Natural killer cell (primary cell): ENCODE measurements at regions not wholly inside any gene's neighbourhood (a gene's known extent, or its start where the extent isn't known, plus 50 kb on each side); places are given as distances from the start of the nearest gene placed in this dataset.

Source experiments
- ATAC-seq, 3 donors: fragments of 150-1000 bp in 2 of 3; fragments of 200-7000 bp in 1 of 3; cut with Tn5 transposase; 1 replicate in 1 of 3; 2 replicates in 2 of 3; pipeline ENCODE4 v1.10.0; 2021; ENCODE audit warnings: mild to moderate bottlenecking in 2 of 3, moderate library complexity in 2 of 3
- DNase-seq, 2 donors: peaks; one replicate each; pipeline versions ENCODE4 v3.0.0 to v3.0.0-alpha.2; 2013 to 2021; ENCODE audit warnings: mixed read lengths in 1 of 2
- H3K27ac ChIP-seq: one replicate; pipeline ENCODE4 v1.5.1; 2013; ENCODE audit warnings: mild to moderate bottlenecking, low read length
- H3K27me3 ChIP-seq: one replicate; pipeline ENCODE4 v1.6.1; 2013; ENCODE audit warnings: low read length; ENCODE audit not compliant: control insufficient read depth, insufficient read depth
- H3K36me3 ChIP-seq: one replicate; pipeline ENCODE4 v1.6.1; 2013; ENCODE audit warnings: low read length; ENCODE audit not compliant: control insufficient read depth, insufficient read depth
- H3K4me1 ChIP-seq: one replicate; pipeline ENCODE4 v1.6.1; 2013; ENCODE audit warnings: low read length; ENCODE audit not compliant: control insufficient read depth, insufficient read depth
- H3K4me3 ChIP-seq: one replicate; pipeline ENCODE4 v1.5.1; 2013; ENCODE audit warnings: low read length
- H3K9me3 ChIP-seq: one replicate; pipeline ENCODE4 v1.6.1; 2013; ENCODE audit warnings: low read length; ENCODE audit not compliant: control insufficient read depth, insufficient read depth
- H3K27ac Mint-ChIP-seq, 2 donors: one replicate each; pipeline ENCODE4 v1.8.0; 2022; ENCODE audit warnings: mild to moderate bottlenecking in 2 of 2, mixed read lengths in 2 of 2, moderate library complexity in 1 of 2
- H3K27me3 Mint-ChIP-seq, 2 donors: one replicate each; pipeline ENCODE4 v1.8.0; 2022; ENCODE audit warnings: low read depth in 2 of 2, mixed read lengths in 2 of 2
- H3K36me3 Mint-ChIP-seq: one replicate; pipeline ENCODE4 v1.8.0; 2022; ENCODE audit warnings: mixed read lengths
- H3K4me1 Mint-ChIP-seq, 2 donors: one replicate each; pipeline ENCODE4 v1.8.0; 2022; ENCODE audit warnings: mixed read lengths in 2 of 2
- H3K4me3 Mint-ChIP-seq: one replicate; pipeline ENCODE4 v1.8.0; 2022; ENCODE audit warnings: mild to moderate bottlenecking, moderate library complexity, mixed read lengths
- H3K9me3 Mint-ChIP-seq, 2 donors: one replicate each; pipeline ENCODE4 v1.8.0; 2022; ENCODE audit warnings: mixed read lengths in 2 of 2
- WGBS: methylation state at CpG from one replicate; pipeline ENCODE4 v1.1.7; 2013; ENCODE audit warnings: missing lambda C conversion rate; ENCODE audit not compliant: insufficient coverage; 5-methylcytosine and 5-hydroxymethylcytosine counted together
- intact Hi-C: fragments of 100-400 bp; cut with micrococcal nuclease; formaldehyde crosslinking; loops from one replicate; pipeline ENCODE4 v1.14.2; 2022
- TF ChIP-seq, protein P1 (sequence below): fragments of 200-600 bp; IDR thresholded peaks from one replicate; pipeline ENCODE4 v1.8.0; 2022; ENCODE audit warnings: antibody characterized with exemption

DNA sequence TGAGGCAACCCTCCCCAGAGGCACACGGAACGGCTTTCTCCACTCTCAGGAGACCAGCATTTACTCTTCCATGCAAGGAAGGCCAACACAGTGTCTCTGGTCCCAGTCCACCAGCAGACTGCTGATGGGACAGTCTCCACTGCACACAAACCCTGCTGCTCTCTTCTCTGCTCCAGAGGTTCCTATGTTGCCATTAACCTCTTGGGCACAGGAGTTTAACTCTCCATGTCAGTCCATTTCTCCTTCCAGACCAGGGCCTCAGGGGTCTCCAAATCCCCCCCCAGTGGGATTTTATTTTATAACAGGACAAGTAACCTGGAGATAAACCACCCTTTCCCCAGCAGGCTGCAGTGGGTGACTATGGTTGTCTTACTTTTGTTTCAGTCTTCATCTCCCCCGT is 452.5 kb downstream of the GADD45G start:
- H3K9me3 Mint-ChIP-seq = no peaks in the 10 kb centered on the region
- H3K4me1 Mint-ChIP-seq = no peaks in the 10 kb centered on the region
- TF ChIP-seq, protein P1, sequence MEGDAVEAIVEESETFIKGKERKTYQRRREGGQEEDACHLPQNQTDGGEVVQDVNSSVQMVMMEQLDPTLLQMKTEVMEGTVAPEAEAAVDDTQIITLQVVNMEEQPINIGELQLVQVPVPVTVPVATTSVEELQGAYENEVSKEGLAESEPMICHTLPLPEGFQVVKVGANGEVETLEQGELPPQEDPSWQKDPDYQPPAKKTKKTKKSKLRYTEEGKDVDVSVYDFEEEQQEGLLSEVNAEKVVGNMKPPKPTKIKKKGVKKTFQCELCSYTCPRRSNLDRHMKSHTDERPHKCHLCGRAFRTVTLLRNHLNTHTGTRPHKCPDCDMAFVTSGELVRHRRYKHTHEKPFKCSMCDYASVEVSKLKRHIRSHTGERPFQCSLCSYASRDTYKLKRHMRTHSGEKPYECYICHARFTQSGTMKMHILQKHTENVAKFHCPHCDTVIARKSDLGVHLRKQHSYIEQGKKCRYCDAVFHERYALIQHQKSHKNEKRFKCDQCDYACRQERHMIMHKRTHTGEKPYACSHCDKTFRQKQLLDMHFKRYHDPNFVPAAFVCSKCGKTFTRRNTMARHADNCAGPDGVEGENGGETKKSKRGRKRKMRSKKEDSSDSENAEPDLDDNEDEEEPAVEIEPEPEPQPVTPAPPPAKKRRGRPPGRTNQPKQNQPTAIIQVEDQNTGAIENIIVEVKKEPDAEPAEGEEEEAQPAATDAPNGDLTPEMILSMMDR = no peak
- intact Hi-C loops = no loop called here
- ATAC-seq (no peak), DNase-seq (no peak)
- no peak overlapping the region for H3K4me3 Mint-ChIP-seq
- H3K27me3 ChIP-seq = no peaks in the 10 kb centered on the region
- WGBS = 90% methylated on average over 3 of the region's 3 CpGs
- no peaks in the 10 kb centered on the region for H3K36me3 ChIP-seq
- peaks cover 17 to 36% of the 10 kb centered on the region in 2 donors for H3K27me3 Mint-ChIP-seq
- H3K4me3 ChIP-seq = no peak overlapping the region
- no peak overlapping the region for H3K27ac ChIP-seq
- H3K27ac Mint-ChIP-seq = no peak overlapping the region
- H3K36me3 Mint-ChIP-seq = no peaks in the 10 kb centered on the region
- no peaks in the 10 kb centered on the region for H3K9me3 ChIP-seq
- no peaks in the 10 kb centered on the region for H3K4me1 ChIP-seq

DNA sequence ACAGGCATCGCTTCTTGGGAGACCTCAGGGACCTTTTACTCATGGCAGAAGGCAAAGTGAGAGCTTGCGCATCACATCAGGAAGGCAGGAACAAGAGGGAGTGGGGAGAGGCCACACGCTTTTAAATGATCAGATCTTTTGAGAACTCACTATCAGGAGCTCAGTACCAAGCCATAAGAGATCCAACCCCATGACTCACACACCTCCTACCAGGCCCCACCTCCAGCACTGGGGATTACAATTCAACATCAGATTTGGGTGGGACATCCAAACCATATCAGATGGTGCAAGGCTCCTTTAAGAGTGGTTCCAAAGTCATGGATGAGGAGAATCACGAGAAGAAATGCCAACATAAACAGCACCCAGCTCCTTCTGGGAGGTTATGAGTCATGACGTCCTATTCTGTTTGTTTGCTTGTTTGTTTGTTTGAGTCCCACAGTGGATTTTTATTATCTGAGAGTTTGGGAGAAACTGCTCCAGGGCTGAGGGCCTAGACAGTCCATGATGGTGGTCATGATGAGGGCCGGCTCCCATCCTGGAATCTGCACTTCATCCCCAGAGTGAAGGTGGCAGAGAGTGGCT is 453.5 kb downstream of the GADD45G start:
- no peak overlapping the region for H3K4me3 Mint-ChIP-seq
- DNase-seq = no peak

DNA sequence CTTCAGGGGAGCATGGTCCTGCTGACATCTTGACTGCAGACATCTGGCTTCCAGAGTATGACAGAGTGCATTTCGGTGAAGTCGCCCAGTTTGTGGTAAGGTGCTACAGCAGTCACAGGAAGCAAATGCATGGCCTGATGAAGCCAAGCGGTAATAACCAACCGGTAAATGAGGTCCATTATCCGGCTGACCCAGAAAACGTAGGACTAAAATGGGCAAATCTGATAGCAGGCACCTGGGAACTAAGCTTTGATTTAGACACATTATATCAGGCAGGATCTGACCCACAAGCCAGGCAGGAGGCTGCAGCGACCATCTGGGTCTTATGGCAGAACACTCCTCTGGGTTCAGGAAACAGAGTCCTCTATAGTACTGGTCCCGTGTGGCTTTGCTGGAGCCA is 454.6 kb downstream of the GADD45G start:
- ATAC-seq (no peak), DNase-seq (no peak)
- no peak overlapping the region for H3K4me3 Mint-ChIP-seq
- no peak overlapping the region for H3K27ac Mint-ChIP-seq
- TF ChIP-seq, protein P1 = no peak
- H3K4me3 ChIP-seq = no peak overlapping the region
- no peaks in the 10 kb centered on the region for H3K4me1 Mint-ChIP-seq
- 93% methylated on average over 8 of the region's 8 CpGs for WGBS
- H3K36me3 Mint-ChIP-seq = no peaks in the 10 kb centered on the region
- intact Hi-C loops = no loop called here
- no peaks in the 10 kb centered on the region for H3K27me3 ChIP-seq
- H3K36me3 ChIP-seq = no peaks in the 10 kb centered on the region
- H3K27me3 Mint-ChIP-seq = peaks cover 6 to 20% of the 10 kb centered on the region in 2 donors
- H3K9me3 ChIP-seq = no peaks in the 10 kb centered on the region
- H3K9me3 Mint-ChIP-seq = no peaks in the 10 kb centered on the region
- H3K4me1 ChIP-seq = no peaks in the 10 kb centered on the region
- H3K27ac ChIP-seq = no peak overlapping the region

More for the DNA sequence above, 453.5 kb downstream of the GADD45G start:
- H3K4me1 Mint-ChIP-seq = no peaks in the 10 kb centered on the region
- 93% methylated on average over 6 of the region's 6 CpGs for WGBS
- no peaks in the 10 kb centered on the region for H3K9me3 Mint-ChIP-seq
- ATAC-seq = no peak
- no peaks in the 10 kb centered on the region for H3K9me3 ChIP-seq
- no peaks in the 10 kb centered on the region for H3K36me3 Mint-ChIP-seq
- no peaks in the 10 kb centered on the region for H3K36me3 ChIP-seq
- intact Hi-C loops = no loop called here
- no peak overlapping the region for H3K4me3 ChIP-seq
- TF ChIP-seq, protein P1 = no peak
- no peaks in the 10 kb centered on the region for H3K27me3 ChIP-seq
- H3K4me1 ChIP-seq = no peaks in the 10 kb centered on the region
- H3K27me3 Mint-ChIP-seq = peaks cover 15 to 31% of the 10 kb centered on the region in 2 donors
- no peak overlapping the region for H3K27ac Mint-ChIP-seq
- H3K27ac ChIP-seq = no peak overlapping the region

DNA sequence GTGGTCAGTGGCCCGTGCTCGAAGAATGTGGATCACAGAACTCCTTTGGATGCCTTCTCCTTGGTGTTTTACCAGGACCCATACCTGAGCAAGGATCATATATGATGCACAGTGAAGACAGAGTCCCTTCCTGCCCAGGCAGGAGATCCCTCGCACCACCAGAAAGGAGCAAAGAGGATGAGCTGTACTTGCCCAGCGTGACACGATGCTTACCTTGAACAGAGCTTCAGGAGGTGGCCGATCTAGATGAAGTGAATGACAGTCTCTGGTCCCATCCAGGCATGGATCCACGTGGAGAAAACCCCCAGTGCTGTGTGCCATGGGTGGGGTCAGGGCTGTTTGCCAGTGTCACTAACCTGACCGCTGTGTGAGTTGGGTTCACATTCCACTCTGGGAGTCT is 455.4 kb downstream of the GADD45G start:
- no peaks in the 10 kb centered on the region for H3K4me1 Mint-ChIP-seq
- no peaks in the 10 kb centered on the region for H3K27me3 ChIP-seq
- WGBS = 89% methylated on average over 8 of the region's 8 CpGs
- intact Hi-C loops = no loop called here
- H3K4me3 Mint-ChIP-seq = no peak overlapping the region
- H3K4me1 ChIP-seq = no peaks in the 10 kb centered on the region
- ATAC-seq (no peak), DNase-seq (no peak)
- no peaks in the 10 kb centered on the region for H3K9me3 ChIP-seq
- no peaks in the 10 kb centered on the region for H3K9me3 Mint-ChIP-seq
- H3K27me3 Mint-ChIP-seq = peaks cover 2 to 11% of the 10 kb centered on the region in 2 donors
- TF ChIP-seq, protein P1 = no peak
- H3K36me3 ChIP-seq = no peaks in the 10 kb centered on the region
- H3K27ac Mint-ChIP-seq = no peak overlapping the region
- H3K4me3 ChIP-seq = no peak overlapping the region
- no peak overlapping the region for H3K27ac ChIP-seq
- H3K36me3 Mint-ChIP-seq = no peaks in the 10 kb centered on the region
